ENCODE measurements at regions not wholly inside any gene's neighbourhood (a gene's known extent, or its start where the extent isn't known, plus 50 kb on each side); places are given as distances from the start of the nearest gene placed in this dataset.

DNA sequence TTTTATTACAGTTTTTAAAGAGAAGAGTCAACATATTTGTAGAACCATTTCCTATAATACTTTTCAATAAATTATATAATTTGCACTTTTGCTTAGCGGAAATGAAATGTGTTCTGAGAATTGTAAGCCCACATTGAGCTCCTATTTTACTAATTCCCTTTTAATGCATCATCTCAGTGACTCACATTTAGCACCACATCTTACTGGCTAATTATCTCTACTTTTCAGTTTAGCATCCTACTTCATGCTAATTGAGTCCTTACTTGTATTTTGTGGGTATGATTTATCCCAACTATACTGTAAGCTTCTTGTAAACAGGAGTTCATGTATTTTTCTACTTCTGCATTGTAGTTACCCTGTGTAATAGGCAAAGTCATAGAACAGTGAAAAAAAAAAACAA is 67.5 kb downstream of the TMX1 start:
- H3K36me3 ChIP-seq, result no peaks in the 10 kb centered on the region
- no peaks in the 10 kb centered on the region for H3K27me3 ChIP-seq
- H3K9me3 ChIP-seq, result peaks cover 0 to 2% (median 0%) of the 10 kb centered on the region in 4 donors
- peaks cover 0 to 33% (median 24%) of the 10 kb centered on the region in 4 donors for H3K4me1 ChIP-seq
- DNase-seq, result no peak
- H3K27ac ChIP-seq, result no peak overlapping the region
- WGBS, 2 donors, result 93 to 98% methylated on average over 1 of the region's 1 CpG
- TF ChIP-seq, protein P1, sequence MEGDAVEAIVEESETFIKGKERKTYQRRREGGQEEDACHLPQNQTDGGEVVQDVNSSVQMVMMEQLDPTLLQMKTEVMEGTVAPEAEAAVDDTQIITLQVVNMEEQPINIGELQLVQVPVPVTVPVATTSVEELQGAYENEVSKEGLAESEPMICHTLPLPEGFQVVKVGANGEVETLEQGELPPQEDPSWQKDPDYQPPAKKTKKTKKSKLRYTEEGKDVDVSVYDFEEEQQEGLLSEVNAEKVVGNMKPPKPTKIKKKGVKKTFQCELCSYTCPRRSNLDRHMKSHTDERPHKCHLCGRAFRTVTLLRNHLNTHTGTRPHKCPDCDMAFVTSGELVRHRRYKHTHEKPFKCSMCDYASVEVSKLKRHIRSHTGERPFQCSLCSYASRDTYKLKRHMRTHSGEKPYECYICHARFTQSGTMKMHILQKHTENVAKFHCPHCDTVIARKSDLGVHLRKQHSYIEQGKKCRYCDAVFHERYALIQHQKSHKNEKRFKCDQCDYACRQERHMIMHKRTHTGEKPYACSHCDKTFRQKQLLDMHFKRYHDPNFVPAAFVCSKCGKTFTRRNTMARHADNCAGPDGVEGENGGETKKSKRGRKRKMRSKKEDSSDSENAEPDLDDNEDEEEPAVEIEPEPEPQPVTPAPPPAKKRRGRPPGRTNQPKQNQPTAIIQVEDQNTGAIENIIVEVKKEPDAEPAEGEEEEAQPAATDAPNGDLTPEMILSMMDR (IDR thresholded peaks at IDR 0.05), result no peak
- TF ChIP-seq POLR2A (IDR thresholded peaks at IDR 0.05) (no peak), EP300 (IDR thresholded peaks at IDR 0.05) (no peak), POLR2AphosphoS5 (IDR thresholded peaks at IDR 0.05) (no peak)
- H3K4me3 ChIP-seq, result no peak overlapping the region
- intact Hi-C loops (cut with DNase I), result no loop called here

DNA sequence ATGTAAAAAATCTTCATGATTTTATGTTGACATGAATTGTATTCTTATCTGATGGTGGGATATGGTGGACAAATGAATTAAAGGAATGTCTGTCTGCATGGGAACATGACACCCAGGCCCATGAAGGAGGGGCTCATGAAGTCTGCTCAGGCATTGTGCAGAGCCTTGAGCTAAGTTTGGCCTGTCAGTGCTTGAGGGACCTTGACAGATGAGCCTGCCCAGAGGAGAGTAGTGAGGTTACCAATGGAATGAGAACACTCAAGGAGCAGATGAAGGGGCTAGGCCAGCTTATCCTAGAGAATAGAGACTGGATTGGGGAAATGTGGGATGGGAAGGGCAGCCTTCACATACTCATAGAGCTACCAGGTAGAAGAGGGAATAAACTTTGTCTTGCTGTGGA is 68.8 kb downstream of the TMX1 start:
- Histone ChIP-seq H3K36me3 (no peaks in the 10 kb centered on the region), H3K4me1 (peaks cover 0 to 33% (median 24%) of the 10 kb centered on the region in 4 donors), H3K27ac (no peak overlapping the region), H3K4me3 (no peak overlapping the region), H3K27me3 (no peaks in the 10 kb centered on the region), H3K9me3 (peaks cover 0 to 2% (median 0%) of the 10 kb centered on the region in 4 donors)
- DNase-seq, result no peak
- TF ChIP-seq POLR2AphosphoS5 (IDR thresholded peaks at IDR 0.05) (no peak), POLR2A (IDR thresholded peaks at IDR 0.05) (no peak), EP300 (IDR thresholded peaks at IDR 0.05) (no peak)
- TF ChIP-seq, protein P1 (IDR thresholded peaks at IDR 0.05), result no peak
- intact Hi-C loops (cut with DNase I), result no loop called here

DNA sequence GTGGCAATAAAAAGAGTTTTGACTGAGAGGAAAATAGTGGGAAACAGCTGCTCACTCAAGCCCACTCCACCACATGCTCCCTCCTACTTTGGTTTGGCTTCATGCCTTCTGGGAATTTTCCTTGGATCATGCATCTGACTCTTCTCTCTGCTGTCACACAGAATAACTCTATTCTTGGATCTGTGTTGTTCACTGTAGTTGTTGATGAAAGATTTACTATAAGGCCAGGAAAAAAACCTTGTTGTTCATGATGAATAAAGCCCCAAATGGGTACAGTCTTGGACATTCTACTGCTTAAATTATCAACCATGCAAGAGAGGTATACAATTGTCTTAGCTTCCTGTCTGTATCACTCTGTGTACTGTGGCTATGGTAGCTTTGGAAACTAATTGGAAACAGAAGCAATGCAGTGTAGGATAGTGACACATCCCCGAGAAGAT is 70.5 kb downstream of the TMX1 start:
- Histone ChIP-seq H3K27me3 (no peaks in the 10 kb centered on the region), H3K27ac (peak overlapping the region in 2 of 4 donors; percentile 20 to 43), H3K4me1 (peaks cover 0 to 21% (median 18%) of the 10 kb centered on the region in 4 donors), H3K36me3 (no peaks in the 10 kb centered on the region), H3K4me3 (no peak overlapping the region), H3K9me3 (peaks cover 0 to 2% (median 0%) of the 10 kb centered on the region in 4 donors)
- 74 to 81% methylated on average over 1 of the region's 1 CpG for WGBS, 2 donors
- intact Hi-C loops (cut with DNase I), result no loop called here
- peak in 1 of 4 donors; percentile 33 for TF ChIP-seq POLR2AphosphoS5 (IDR thresholded peaks at IDR 0.05)
- TF ChIP-seq EP300 (IDR thresholded peaks at IDR 0.05), result no peak
- no peak for DNase-seq

DNA sequence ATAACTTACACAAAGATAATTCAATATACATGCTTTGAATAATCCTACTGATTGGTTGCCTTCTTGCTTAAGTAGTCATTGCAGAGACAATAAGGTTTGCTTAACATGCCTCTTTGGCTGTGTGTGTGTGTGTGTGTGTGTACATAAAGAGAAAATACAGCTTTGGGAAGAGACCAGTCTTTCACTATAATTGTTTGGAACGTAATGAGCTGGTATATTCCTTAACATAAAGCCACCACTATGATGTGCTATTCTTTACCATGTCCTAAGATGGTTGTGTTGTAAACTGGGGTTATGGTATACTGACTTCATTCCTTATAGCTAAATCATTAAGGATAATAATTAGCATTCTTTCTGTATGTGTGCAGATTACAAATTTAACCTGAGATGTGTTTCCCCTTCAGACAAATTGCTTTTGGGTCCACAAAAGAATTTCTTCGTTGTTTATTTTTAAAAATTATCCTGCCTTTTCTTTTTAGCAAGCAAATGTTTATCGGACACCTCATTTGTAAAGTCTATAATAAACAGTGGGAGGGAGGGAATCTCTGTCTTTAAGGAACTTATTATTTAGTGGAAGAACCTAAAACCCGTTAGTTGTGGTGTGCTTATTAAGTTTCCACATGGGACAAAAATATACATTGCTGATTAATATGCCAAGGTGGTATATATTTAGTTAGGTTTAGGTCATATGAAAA is 74.4 kb downstream of the TMX1 start:
- intact Hi-C loops (cut with DNase I), result no loop called here
- Histone ChIP-seq H3K27me3 (no peaks in the 10 kb centered on the region), H3K36me3 (no peaks in the 10 kb centered on the region), H3K9me3 (no peaks in the 10 kb centered on the region), H3K4me3 (no peak overlapping the region), H3K27ac (no peak overlapping the region), H3K4me1 (peaks cover 0 to 45% (median 36%) of the 10 kb centered on the region in 4 donors)
- TF ChIP-seq, protein P1 (IDR thresholded peaks at IDR 0.05), result no peak
- TF ChIP-seq EP300 (IDR thresholded peaks at IDR 0.05) (no peak), POLR2A (IDR thresholded peaks at IDR 0.05) (no peak), POLR2AphosphoS5 (IDR thresholded peaks at IDR 0.05) (no peak)
- DNase-seq, result no peak
- WGBS, 2 donors, result 86 to 87% methylated on average over 4 of the region's 4 CpGs

DNA sequence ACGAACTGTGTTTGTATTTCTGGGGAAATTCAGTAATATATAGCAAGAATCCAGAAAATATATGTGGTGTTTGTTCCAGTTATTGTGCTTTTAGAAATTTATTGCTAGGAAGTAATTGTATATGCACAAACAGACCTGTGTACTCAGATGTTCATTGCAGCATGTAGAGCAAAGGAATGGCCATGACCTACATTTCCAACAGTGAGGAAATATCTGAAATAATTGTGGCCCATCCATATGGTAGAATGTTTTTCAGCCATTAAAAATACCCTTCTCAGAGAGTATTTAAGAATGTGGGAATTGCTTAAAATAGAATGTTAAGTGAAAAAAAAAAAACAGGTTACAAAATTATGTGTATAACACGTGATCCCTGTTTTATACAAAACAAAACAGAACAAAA is 77.3 kb downstream of the TMX1 start:
- no peak for DNase-seq
- Histone ChIP-seq H3K36me3 (no peaks in the 10 kb centered on the region), H3K4me1 (peaks cover 0 to 37% (median 25%) of the 10 kb centered on the region in 4 donors), H3K9me3 (no peaks in the 10 kb centered on the region), H3K27me3 (no peaks in the 10 kb centered on the region), H3K4me3 (no peak overlapping the region), H3K27ac (no peak overlapping the region)
- intact Hi-C loops (cut with DNase I), result no loop called here
- WGBS, 2 donors, result 83 to 84% methylated on average over 2 of the region's 2 CpGs
- TF ChIP-seq POLR2A (IDR thresholded peaks at IDR 0.05) (no peak), POLR2AphosphoS5 (IDR thresholded peaks at IDR 0.05) (no peak), EP300 (IDR thresholded peaks at IDR 0.05) (no peak)
- TF ChIP-seq, protein P1 (IDR thresholded peaks at IDR 0.05), result no peak

All from sigmoid colon (tissue), 6 donors.